ENCODE measurements at regions not wholly inside any gene's neighbourhood (a gene's known extent, or its start where the extent isn't known, plus 50 kb on each side); places are given as distances from the start of the nearest gene placed in this dataset.

GRCh38 chr3:64828276-64828675 lies 140.5 kb upstream of the ADAMTS9 start:
- DNase-seq, result no peak

GRCh38 chr3:64827431-64827830 lies 139.6 kb upstream of the ADAMTS9 start:
- DNase-seq, result no peak

GRCh38 chr3:64827019-64827418 lies 139.2 kb upstream of the ADAMTS9 start:
- no peak for DNase-seq

- DNase-seq, result peak; percentile 13
Measured at GRCh38 chr3:64825404-64826120, 137.8 kb upstream of the ADAMTS9 start.

GRCh38 chr3:64824394-64824909 lies 136.7 kb upstream of the ADAMTS9 start:
- DNase-seq, result no peak

GRCh38 chr3:64818196-64818595 lies 130.4 kb upstream of the ADAMTS9 start:
- DNase-seq, result no peak

DNA sequence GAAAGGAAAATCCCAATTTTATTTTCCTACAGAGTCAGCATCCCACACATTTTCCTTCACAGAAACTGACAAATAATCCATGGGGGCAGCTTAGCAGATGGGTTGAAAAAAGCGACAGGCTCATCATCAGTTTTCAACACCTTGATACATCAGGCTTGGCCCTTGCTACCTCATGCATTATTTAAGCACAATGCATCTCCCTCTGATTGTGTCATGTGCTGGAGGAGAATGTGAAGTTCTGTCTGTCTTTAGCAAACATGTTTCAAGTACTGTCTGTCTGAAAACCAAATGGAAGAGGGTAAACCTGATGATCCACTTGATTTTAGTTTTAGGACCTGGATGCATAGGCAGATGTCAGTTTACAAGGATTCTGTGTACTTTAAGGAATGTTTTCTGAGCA lies 128.6 kb upstream of the ADAMTS9 start:
- DNase-seq, result no peak

DNA sequence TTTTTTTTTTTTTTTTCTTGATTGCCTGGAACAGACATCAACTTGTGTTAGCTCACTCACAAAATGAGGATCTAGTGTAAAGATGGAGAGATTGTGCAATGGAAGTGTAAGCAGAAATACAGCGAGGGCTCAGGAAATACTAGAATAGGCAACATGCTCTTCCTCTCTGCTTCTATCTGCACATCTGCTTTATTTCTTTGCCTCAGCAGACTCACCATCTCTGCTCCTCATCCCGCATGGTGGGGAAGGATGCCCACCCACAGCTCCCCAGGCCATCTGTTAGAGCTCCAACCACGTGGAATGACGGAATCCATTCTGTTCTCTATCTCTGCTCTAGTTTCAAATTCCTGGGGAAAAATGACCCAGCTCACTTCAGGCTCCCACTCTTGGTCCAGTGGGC lies 128.0 kb upstream of the ADAMTS9 start:
- DNase-seq, result no peak

- DNase-seq, result no peak
Measured at GRCh38 chr3:64815195-64815631, 127.4 kb upstream of the ADAMTS9 start.

DNA sequence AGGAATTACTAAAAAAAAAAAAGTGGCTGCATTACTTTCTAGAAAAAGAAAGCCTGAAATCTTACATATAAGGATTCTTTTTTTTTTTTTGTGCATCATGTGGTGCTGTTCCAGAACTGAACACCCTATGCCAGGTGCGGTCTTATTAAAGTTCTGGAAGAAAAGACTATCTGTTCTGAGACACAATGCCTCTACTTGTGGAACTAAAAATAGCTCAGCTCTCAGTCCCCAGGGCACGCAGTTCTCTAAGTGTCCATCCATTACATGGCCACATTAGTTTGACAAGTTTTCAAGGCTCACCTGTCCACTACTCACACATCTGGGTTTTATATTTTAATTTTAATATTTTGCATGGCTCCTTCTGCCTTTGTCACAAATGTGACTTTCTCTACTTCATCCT lies 126.6 kb upstream of the ADAMTS9 start:
- DNase-seq, result no peak

- DNase-seq, result peak; percentile 51
Measured at GRCh38 chr3:64813326-64813725, 125.5 kb upstream of the ADAMTS9 start.

GRCh38 chr3:64809086-64809485 lies 121.3 kb upstream of the ADAMTS9 start:
- DNase-seq, result no peak

DNA sequence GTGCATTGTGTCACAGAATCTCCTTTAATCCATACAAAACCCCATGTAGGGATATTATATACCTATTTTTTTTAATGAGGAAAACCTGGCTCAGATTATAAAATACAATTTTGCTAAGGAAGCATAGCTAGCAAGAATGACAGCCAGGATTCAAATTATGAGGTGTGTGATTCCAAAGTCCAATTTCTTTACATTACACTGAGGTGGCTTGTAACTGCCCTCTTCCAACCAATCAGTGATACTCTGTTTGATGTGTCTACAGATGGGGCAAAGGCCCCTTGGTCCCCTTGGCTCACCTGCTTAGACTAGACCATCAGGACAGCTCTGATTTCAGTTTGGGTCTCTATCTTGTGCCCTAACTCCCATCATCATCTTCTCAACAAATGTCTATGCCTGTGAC lies 120.3 kb upstream of the ADAMTS9 start:
- no peak for DNase-seq

GRCh38 chr3:64806668-64807605 lies 119.1 kb upstream of the ADAMTS9 start:
- no peak for DNase-seq

GRCh38 chr3:64805978-64806377 lies 118.2 kb upstream of the ADAMTS9 start:
- DNase-seq, result no peak

GRCh38 chr3:64805248-64805647 lies 117.4 kb upstream of the ADAMTS9 start:
- DNase-seq, result no peak

DNA sequence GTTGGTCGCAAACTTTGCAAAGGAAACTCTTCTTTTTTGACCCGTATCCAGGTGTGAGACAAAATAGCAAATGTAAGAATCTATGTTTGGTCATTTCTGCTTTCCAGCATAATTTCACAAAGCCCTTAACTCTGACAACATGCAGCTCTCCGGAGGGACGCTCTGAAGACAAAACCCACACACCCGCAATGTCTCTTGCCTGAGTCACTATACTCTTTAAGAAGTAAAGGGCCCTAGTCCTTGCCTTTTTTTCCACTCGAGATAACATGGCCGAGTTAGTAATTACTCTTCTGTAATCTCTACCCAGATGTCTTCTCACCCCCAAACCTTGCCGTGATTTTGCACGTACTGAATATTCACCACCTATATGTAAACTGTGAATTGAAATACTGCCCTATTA lies 115.7 kb upstream of the ADAMTS9 start:
- no peak for DNase-seq

DNA sequence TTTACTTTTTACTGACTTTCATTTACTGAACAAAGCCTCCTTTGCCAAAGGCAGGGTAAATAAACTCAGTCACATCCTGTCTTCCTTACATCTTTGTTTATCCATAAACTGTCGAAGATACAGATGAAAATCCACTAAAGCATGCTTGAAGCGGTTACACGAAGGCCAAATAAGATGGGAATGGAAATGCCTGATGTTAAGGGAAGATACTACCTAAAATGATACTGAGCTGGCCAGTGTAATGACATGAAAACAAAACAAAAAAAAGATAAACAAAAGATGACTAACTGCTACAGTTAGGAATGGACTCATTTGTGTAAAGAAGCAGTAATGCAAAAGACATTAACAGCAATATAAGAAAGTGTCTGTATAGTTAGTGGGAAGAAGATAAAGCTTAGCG lies 114.7 kb upstream of the ADAMTS9 start:
- no peak for DNase-seq

DNA sequence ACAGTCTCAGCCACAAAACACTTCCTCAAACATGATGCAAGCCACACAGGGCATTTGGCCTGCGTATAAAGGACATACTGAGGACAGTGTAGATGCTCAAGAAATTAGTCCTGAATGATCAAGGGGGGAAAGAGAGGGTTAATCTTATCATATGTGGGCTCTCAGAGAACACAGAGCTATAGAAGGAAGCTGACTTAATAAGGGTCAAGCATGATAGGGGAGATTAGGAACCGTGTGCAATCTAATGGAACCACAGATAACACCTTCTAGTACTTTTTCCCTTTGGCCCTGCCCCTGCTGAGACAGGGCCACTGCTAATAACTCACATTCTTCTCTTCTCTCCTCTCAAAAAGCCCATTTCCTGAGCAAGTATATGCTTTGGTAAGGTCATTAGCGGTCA lies 114.1 kb upstream of the ADAMTS9 start:
- no peak for DNase-seq

GRCh38 chr3:64799606-64800005 lies 111.8 kb upstream of the ADAMTS9 start:
- DNase-seq, result no peak

GRCh38 chr3:64798316-64798715 lies 110.5 kb upstream of the ADAMTS9 start:
- DNase-seq, result peak; percentile 53

DNA sequence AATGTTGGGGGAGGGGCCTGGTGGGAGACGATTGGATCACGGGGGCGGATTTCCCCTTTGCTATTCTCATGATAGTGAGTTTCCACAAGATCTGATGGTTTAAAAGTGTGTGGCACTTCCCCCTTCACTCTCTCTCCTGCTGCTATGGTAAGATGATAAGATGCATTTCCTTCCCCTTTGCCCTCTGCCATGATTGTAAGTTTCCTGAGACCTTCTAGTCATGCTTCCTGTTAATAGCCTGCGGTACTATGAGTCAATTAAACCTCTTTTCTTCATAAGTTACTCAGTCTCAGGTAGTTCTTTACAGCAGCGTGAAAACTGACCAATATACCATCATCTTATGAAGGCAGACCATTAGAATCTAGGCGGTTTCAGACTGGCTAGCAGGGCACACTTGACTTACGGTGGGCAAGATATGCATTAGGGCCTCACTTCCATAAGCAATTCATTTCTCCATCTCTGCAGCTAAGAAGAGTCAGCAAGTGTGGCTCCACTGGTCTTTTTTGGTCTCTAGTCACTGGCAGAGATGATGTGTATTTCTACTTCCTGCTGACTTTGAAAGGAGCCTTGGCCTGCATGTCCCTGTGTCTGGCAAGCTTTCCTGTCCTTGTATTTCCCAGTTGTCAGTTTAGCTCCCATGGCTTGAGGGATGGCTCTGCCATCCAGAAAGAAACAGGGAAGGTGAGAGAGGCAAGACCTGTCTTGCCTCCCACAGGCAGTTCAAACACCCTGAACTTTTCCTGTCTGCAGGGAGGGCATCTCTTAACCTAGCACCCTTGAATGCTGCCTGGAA lies 109.0 kb upstream of the ADAMTS9 start:
- no peak for DNase-seq

- no peak for DNase-seq
Measured at GRCh38 chr3:64792445-64792844, 104.6 kb upstream of the ADAMTS9 start.
